MCF 10A (cell line): ENCODE measurements at regions not wholly inside any gene's neighbourhood (a gene's known extent, or its start where the extent isn't known, plus 50 kb on each side); places are given as distances from the start of the nearest gene placed in this dataset.

Experiments used
- BruUV-seq: library from RNA; stranded (reverse); fragments of 400-500 nt; replicated peaks from 2 replicates; lab custom pipeline; 2021; lab: Mats Ljungman, UMichigan
- CTCF ChIA-PET: fragments of 300-600 bp; sonication (Branson Sonifier 250); formaldehyde crosslinking; extraction: SDS; loops from one replicate; lab custom pipeline; 2021; ENCODE audit warnings: antibody characterized with exemption, inconsistent platforms; lab: Yijun Ruan, JAX
- POLR2A ChIA-PET: fragments of 300-600, 350-650 bp; sonication (Branson Sonifier 250); formaldehyde crosslinking; extraction: SDS; loops from one replicate; lab custom pipeline; 2020; ENCODE audit warnings: antibody characterized with exemption, inconsistent platforms; lab: Yijun Ruan, JAX
- DNase-seq: peaks from one replicate; pipeline ENCODE4 v3.0.0-alpha.2; 2018; ENCODE audit not compliant: unreplicated experiment
- H3K27ac Mint-ChIP-seq: one replicate; pipeline ENCODE4 v1.8.0; 2022; ENCODE audit warnings: mild to moderate bottlenecking, low read depth, mixed read lengths; ENCODE audit not compliant: unreplicated experiment
- H3K27me3 Mint-ChIP-seq: one replicate; pipeline ENCODE4 v1.8.0; 2022; ENCODE audit warnings: mixed read lengths; ENCODE audit not compliant: insufficient read depth, unreplicated experiment
- H3K36me3 Mint-ChIP-seq: one replicate; pipeline ENCODE4 v1.8.0; 2022; ENCODE audit warnings: mild to moderate bottlenecking, moderate library complexity, mixed read lengths; ENCODE audit not compliant: insufficient read depth, unreplicated experiment
- H3K4me1 Mint-ChIP-seq: one replicate; pipeline ENCODE4 v1.8.0; 2022; ENCODE audit warnings: mixed read lengths; ENCODE audit not compliant: insufficient read depth, unreplicated experiment
- H3K4me3 Mint-ChIP-seq: one replicate; pipeline ENCODE4 v1.8.0; 2022; ENCODE audit warnings: mild to moderate bottlenecking, moderate library complexity, mixed read lengths; ENCODE audit not compliant: unreplicated experiment
- H3K9me3 Mint-ChIP-seq: one replicate; pipeline ENCODE4 v1.8.0; 2022; ENCODE audit warnings: mixed read lengths; ENCODE audit not compliant: unreplicated experiment
- CTCF ChIP-seq: fragments of 200-600 bp; IDR thresholded peaks from one replicate; pipeline ENCODE4 v1.8.0; 2022; ENCODE audit warnings: antibody characterized with exemption, mild to moderate bottlenecking; ENCODE audit not compliant: unreplicated experiment
- intact Hi-C: fragments of 100-400 bp; cut with micrococcal nuclease; formaldehyde crosslinking; loops from 2 replicates; pipeline ENCODE4 v1.14.1; 2022

GRCh38 chr14:22151121-22151520 lies 437.9 kb downstream of the DAD1 start:
- Mint-ChIP-seq H3K4me3 (no peak overlapping the region), H3K4me1 (no peaks in the 10 kb centered on the region), H3K27me3 (peaks cover 13% of the 10 kb centered on the region), H3K9me3 (no peaks in the 10 kb centered on the region), H3K36me3 (no peaks in the 10 kb centered on the region), H3K27ac (no peak overlapping the region)
- no peak for TF ChIP-seq CTCF
- intact Hi-C loops, result no loop called here
- DNase-seq, result no peak
- BruUV-seq, result no TSS peak
- CTCF ChIA-PET, result no interaction called here
- POLR2A ChIA-PET, result no interaction called here

GRCh38 chr14:22149058-22149457 lies 440.0 kb downstream of the DAD1 start:
- no peaks in the 10 kb centered on the region for H3K36me3 Mint-ChIP-seq
- H3K4me3 Mint-ChIP-seq, result no peak overlapping the region
- TF ChIP-seq CTCF, result no peak
- intact Hi-C loops, result no loop called here
- BruUV-seq, result no TSS peak
- CTCF ChIA-PET, result interaction anchor here (0.6 to 1.0 kb wide), 5 partner anchors 17 to 172 kb away, joined by 3 to 4 read pairs (median 3); no protein-coding TSS in a partner anchor
- peaks cover 13% of the 10 kb centered on the region for H3K27me3 Mint-ChIP-seq
- no peaks in the 10 kb centered on the region for H3K9me3 Mint-ChIP-seq
- H3K4me1 Mint-ChIP-seq, result no peaks in the 10 kb centered on the region
- POLR2A ChIA-PET, result no interaction called here
- no peak overlapping the region for H3K27ac Mint-ChIP-seq
- no peak for DNase-seq

- intact Hi-C loops, result no loop called here
- CTCF ChIA-PET, result interaction anchor here (0.6 to 1.1 kb wide), 4 partner anchors 12 to 335 kb away, joined by 3 to 4 read pairs (median 4); no protein-coding TSS in a partner anchor
- Mint-ChIP-seq H3K27ac (no peak overlapping the region), H3K27me3 (peaks cover 13% of the 10 kb centered on the region), H3K36me3 (no peaks in the 10 kb centered on the region), H3K9me3 (no peaks in the 10 kb centered on the region), H3K4me1 (no peaks in the 10 kb centered on the region), H3K4me3 (no peak overlapping the region)
- TF ChIP-seq CTCF, result peak; percentile 11
- BruUV-seq, result no TSS peak
- peak; percentile 9 for DNase-seq
- POLR2A ChIA-PET, result no interaction called here
These were observed 441.3 kb downstream of the DAD1 start for GRCh38 chr14:22147716-22148115.

GRCh38 chr14:22143363-22143762 lies 445.7 kb downstream of the DAD1 start:
- peaks cover 22% of the 10 kb centered on the region for H3K27me3 Mint-ChIP-seq
- no TSS peak for BruUV-seq
- H3K27ac Mint-ChIP-seq, result no peak overlapping the region
- H3K9me3 Mint-ChIP-seq, result no peaks in the 10 kb centered on the region
- intact Hi-C loops, result no loop called here
- TF ChIP-seq CTCF, result no peak
- no peaks in the 10 kb centered on the region for H3K4me1 Mint-ChIP-seq
- CTCF ChIA-PET, result interaction anchor here (1.1 to 3.9 kb wide), 3 partner anchors 16 to 57 kb away, joined by 4 to 14 read pairs (median 5); no protein-coding TSS in a partner anchor
- no peaks in the 10 kb centered on the region for H3K36me3 Mint-ChIP-seq
- DNase-seq, result peak; percentile 29
- H3K4me3 Mint-ChIP-seq, result no peak overlapping the region
- POLR2A ChIA-PET, result interaction anchor here (1.5 kb wide), 1 partner anchor 16 kb away, joined by 5 read pairs; no protein-coding TSS in a partner anchor
